ENCODE measurements at regions not wholly inside any gene's neighbourhood (a gene's known extent, or its start where the extent isn't known, plus 50 kb on each side); places are given as distances from the start of the nearest gene placed in this dataset.

DNA sequence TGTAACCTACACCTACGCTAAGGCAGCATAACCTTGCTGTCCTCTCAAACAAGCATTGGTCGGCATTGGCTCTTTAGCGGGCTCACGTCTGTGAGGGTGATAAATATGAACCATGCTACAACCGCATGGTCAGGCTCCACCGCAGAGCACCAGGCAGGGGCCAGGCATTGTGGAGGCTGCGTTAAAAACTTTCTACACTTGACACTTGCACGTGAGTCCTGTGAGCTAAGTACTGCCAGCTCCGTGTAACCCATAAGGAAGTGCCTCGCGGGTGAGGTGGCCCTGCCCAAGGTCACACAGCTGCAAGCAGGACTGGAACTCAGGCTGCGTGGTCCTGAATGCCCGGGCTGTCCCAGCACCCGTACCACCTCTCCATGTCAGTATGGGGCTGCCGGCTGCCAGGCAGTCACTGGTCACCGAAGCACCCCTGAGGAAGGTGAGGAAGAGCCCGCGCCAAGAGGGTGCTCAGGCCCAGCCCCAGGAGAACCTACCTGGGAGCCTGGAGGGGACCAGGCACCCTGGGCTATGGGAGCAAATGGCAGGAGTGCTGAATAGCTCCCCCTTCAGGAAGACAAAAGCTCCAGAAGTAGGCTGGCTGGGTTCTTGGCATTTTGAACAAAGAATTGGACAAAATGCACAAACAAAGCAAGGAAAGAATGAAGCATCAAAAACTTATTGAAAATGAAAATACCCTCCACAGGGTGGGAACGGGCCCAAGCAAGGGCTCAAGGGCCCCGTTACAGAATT is 271.1 kb upstream of the RAB6C start:
- DNase-seq, result no peak
- H3K27me3 ChIP-seq, result no peaks in the 10 kb centered on the region
- no peak overlapping the region for H3K27ac ChIP-seq
- intact Hi-C loops (cut with DNase I), result no loop called here
- H3K9me3 ChIP-seq, result no peaks in the 10 kb centered on the region
- no peak for ATAC-seq
- no peak overlapping the region for H3K4me3 ChIP-seq
- TF ChIP-seq, protein P1, sequence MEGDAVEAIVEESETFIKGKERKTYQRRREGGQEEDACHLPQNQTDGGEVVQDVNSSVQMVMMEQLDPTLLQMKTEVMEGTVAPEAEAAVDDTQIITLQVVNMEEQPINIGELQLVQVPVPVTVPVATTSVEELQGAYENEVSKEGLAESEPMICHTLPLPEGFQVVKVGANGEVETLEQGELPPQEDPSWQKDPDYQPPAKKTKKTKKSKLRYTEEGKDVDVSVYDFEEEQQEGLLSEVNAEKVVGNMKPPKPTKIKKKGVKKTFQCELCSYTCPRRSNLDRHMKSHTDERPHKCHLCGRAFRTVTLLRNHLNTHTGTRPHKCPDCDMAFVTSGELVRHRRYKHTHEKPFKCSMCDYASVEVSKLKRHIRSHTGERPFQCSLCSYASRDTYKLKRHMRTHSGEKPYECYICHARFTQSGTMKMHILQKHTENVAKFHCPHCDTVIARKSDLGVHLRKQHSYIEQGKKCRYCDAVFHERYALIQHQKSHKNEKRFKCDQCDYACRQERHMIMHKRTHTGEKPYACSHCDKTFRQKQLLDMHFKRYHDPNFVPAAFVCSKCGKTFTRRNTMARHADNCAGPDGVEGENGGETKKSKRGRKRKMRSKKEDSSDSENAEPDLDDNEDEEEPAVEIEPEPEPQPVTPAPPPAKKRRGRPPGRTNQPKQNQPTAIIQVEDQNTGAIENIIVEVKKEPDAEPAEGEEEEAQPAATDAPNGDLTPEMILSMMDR (IDR thresholded peaks at IDR 0.05), result no peak
- no peak for TF ChIP-seq POLR2A (IDR thresholded peaks at IDR 0.05)
- no peaks in the 10 kb centered on the region for H3K36me3 ChIP-seq (replicated peaks in 1 of 2; ENCODE audit: insufficient read depth in 1 of 2, low read depth in 2 of 2)
- no peaks in the 10 kb centered on the region for H3K4me1 ChIP-seq
- 77 to 80% methylated on average over 11 to 20 of the region's 20 CpGs for WGBS, 2 donors

DNA sequence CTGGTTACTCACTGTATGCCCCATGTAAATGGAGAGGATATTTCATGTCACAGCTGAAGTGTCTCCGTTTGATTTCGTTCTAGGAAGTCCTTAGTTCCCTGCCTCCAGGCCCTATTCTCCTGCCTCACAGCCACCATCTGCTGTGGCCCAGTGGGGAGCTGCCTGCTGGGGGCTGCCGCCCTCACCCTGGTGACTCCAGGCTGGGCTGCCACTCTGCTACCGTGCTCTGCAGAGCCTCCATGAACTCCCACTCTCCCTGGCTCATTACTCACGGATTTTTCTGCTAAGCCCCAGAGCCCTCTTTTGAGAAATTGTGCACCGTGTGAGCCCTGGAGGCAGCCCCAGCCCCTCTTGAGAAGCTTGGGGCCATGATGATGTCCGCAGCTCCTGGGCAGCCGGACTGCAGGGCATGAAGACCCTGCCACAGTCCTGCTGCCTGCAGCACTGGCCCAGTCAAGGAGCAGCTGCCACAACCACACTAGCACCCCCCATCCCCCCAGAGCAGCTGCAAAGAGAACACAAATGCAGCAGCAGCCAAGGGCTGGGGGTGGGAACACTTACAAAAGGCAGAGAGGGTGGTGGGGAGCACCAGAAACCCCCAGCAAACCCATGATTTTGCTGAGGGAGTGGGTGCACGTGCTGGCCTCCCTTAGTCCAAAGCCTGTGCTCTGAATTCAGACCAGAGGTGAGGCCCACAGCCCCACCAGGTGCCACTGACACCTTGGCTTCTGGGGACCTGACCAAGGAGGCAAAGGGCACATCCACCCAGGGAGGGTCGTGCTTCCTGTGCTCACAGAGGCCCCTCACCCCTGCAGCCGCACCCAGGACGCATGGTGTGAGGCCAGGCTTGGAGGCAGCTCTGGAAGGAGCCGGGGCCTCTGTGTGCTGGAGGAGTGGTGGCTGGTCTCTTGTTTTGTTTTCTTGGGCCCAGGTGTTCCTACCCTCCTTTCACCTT is 270.2 kb upstream of the RAB6C start:
- no peak for ATAC-seq
- DNase-seq, result no peak
- intact Hi-C loops (cut with DNase I), result no loop called here
- no peak for TF ChIP-seq POLR2A (IDR thresholded peaks at IDR 0.05)
- TF ChIP-seq, protein P1 (IDR thresholded peaks at IDR 0.05), result no peak
- Histone ChIP-seq H3K36me3 (replicated peaks in 1 of 2; ENCODE audit: insufficient read depth in 1 of 2, low read depth in 2 of 2) (no peaks in the 10 kb centered on the region), H3K4me3 (no peak overlapping the region), H3K27me3 (no peaks in the 10 kb centered on the region), H3K4me1 (no peaks in the 10 kb centered on the region), H3K9me3 (no peaks in the 10 kb centered on the region), H3K27ac (no peak overlapping the region)
- WGBS, 2 donors, result 72 to 74% methylated on average over 8 to 13 of the region's 13 CpGs

DNA sequence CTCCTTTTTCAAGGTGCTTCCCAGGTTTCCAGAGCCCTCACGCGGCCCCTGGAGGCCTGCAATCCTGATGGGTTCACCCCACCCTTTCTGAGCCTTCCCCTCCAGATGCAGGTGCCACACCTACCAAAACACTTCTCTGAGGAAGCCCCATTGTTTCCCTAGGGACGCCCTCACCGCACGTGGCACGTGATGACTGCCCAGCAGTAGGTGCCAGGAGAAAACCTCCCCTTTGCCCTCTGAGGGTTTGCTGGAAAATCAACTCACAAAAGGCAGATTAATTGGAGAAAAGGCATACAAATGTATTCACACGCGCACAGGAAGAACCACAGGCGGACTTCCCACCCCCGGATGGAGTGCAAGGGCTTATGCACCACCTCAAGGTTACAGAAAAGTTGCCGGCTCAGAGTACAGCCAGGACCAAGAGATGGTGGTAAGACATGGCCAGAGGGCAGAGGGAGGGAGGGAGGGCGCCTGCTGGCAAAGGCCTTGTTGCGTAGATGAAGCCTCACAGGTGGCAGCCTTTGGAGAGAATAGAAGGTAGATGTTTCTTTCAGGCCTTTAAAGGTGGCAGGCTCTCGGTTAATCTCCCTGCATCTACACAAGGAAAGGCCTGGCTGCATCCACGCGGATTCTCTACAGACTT is 269.4 kb upstream of the RAB6C start:
- Histone ChIP-seq H3K36me3 (replicated peaks in 1 of 2; ENCODE audit: insufficient read depth in 1 of 2, low read depth in 2 of 2) (no peaks in the 10 kb centered on the region), H3K27ac (no peak overlapping the region), H3K4me1 (no peaks in the 10 kb centered on the region), H3K9me3 (no peaks in the 10 kb centered on the region), H3K4me3 (no peak overlapping the region), H3K27me3 (no peaks in the 10 kb centered on the region)
- intact Hi-C loops (cut with DNase I), result no loop called here
- no peak for DNase-seq
- no peak for ATAC-seq
- 77 to 79% methylated on average over 16 of the region's 16 CpGs for WGBS, 2 donors
- no peak for TF ChIP-seq POLR2A (IDR thresholded peaks at IDR 0.05)
- TF ChIP-seq, protein P1 (IDR thresholded peaks at IDR 0.05), result no peak

DNA sequence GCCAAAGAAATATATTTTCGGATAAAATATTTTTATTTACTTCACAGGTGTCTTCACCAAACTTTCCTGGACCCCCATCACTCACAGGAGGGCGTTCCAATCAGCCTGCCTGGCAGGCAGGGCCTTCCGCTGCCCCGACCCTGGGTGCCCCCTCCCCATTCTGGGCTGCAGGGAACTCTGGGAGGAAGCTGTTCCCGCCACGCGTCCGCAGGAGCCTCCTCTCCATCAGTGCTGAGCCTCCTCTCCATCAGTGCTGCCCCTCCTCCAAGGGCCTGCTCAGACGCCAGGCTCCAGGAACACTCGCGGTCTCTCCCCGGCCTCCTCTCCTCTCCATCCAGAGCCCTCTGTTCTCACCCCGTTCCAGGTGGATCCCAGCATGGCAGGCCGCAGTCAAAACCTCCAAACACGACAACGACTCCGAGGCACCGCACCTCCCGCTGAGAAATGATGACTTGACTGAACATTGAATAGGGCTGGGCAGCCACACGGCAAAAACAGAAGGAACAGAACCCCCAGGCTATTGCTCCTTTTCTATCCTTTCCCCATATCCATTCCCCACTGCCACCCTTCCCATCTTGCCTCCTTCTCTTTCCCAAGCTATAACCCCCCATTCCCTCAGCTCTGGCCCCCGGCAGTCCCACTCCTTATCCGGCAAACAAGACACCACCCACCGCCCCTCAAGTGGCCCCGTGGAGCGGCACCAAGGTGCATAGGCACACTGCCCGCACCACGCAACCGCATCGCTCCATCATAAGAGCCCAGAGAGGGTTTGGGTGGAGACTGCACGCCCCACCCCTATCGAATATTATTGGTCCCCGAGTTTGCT is 268.6 kb upstream of the RAB6C start:
- H3K27ac ChIP-seq, result no peak overlapping the region
- WGBS, 2 donors, result 84 to 86% methylated on average over 32 of the region's 32 CpGs

More for the DNA sequence above, 268.6 kb upstream of the RAB6C start:
- H3K4me3 ChIP-seq, result no peak overlapping the region
- no peaks in the 10 kb centered on the region for H3K36me3 ChIP-seq (replicated peaks in 1 of 2; ENCODE audit: insufficient read depth in 1 of 2, low read depth in 2 of 2)
- DNase-seq (no peak), ATAC-seq (no peak)
- TF ChIP-seq, protein P1 (IDR thresholded peaks at IDR 0.05), result no peak
- no peak for TF ChIP-seq POLR2A (IDR thresholded peaks at IDR 0.05)
- H3K4me1 ChIP-seq, result no peaks in the 10 kb centered on the region
- H3K9me3 ChIP-seq, result no peaks in the 10 kb centered on the region
- intact Hi-C loops (cut with DNase I), result no loop called here
- H3K27me3 ChIP-seq, result no peaks in the 10 kb centered on the region
